Natural killer cell (primary cell): ENCODE measurements at regions not wholly inside any gene's neighbourhood (a gene's known extent, or its start where the extent isn't known, plus 50 kb on each side); places are given as distances from the start of the nearest gene placed in this dataset.

Experiments used
- ATAC-seq, 3 donors: fragments of 150-1000 bp in 2 of 3; fragments of 200-7000 bp in 1 of 3; cut with Tn5 transposase; 1 replicate in 1 of 3; 2 replicates in 2 of 3; pipeline ENCODE4 v1.10.0; 2021; ENCODE audit warnings: mild to moderate bottlenecking in 2 of 3, moderate library complexity in 2 of 3
- DNase-seq, 2 donors: peaks; one replicate each; pipeline versions ENCODE4 v3.0.0 to v3.0.0-alpha.2; 2013 to 2021; ENCODE audit warnings: mixed read lengths in 1 of 2
- H3K27ac ChIP-seq: one replicate; pipeline ENCODE4 v1.5.1; 2013; ENCODE audit warnings: mild to moderate bottlenecking, low read length
- H3K27me3 ChIP-seq: one replicate; pipeline ENCODE4 v1.6.1; 2013; ENCODE audit warnings: low read length; ENCODE audit not compliant: control insufficient read depth, insufficient read depth
- H3K36me3 ChIP-seq: one replicate; pipeline ENCODE4 v1.6.1; 2013; ENCODE audit warnings: low read length; ENCODE audit not compliant: control insufficient read depth, insufficient read depth
- H3K4me1 ChIP-seq: one replicate; pipeline ENCODE4 v1.6.1; 2013; ENCODE audit warnings: low read length; ENCODE audit not compliant: control insufficient read depth, insufficient read depth
- H3K4me3 ChIP-seq: one replicate; pipeline ENCODE4 v1.5.1; 2013; ENCODE audit warnings: low read length
- H3K9me3 ChIP-seq: one replicate; pipeline ENCODE4 v1.6.1; 2013; ENCODE audit warnings: low read length; ENCODE audit not compliant: control insufficient read depth, insufficient read depth
- H3K27ac Mint-ChIP-seq, 2 donors: one replicate each; pipeline ENCODE4 v1.8.0; 2022; ENCODE audit warnings: mild to moderate bottlenecking in 2 of 2, mixed read lengths in 2 of 2, moderate library complexity in 1 of 2
- H3K27me3 Mint-ChIP-seq, 2 donors: one replicate each; pipeline ENCODE4 v1.8.0; 2022; ENCODE audit warnings: low read depth in 2 of 2, mixed read lengths in 2 of 2
- H3K36me3 Mint-ChIP-seq: one replicate; pipeline ENCODE4 v1.8.0; 2022; ENCODE audit warnings: mixed read lengths
- H3K4me1 Mint-ChIP-seq, 2 donors: one replicate each; pipeline ENCODE4 v1.8.0; 2022; ENCODE audit warnings: mixed read lengths in 2 of 2
- H3K4me3 Mint-ChIP-seq: one replicate; pipeline ENCODE4 v1.8.0; 2022; ENCODE audit warnings: mild to moderate bottlenecking, moderate library complexity, mixed read lengths
- H3K9me3 Mint-ChIP-seq, 2 donors: one replicate each; pipeline ENCODE4 v1.8.0; 2022; ENCODE audit warnings: mixed read lengths in 2 of 2
- CTCF ChIP-seq: fragments of 200-600 bp; IDR thresholded peaks from one replicate; pipeline ENCODE4 v1.8.0; 2022; ENCODE audit warnings: antibody characterized with exemption
- WGBS: methylation state at CpG from one replicate; pipeline ENCODE4 v1.1.7; 2013; ENCODE audit warnings: missing lambda C conversion rate; ENCODE audit not compliant: insufficient coverage; 5-methylcytosine and 5-hydroxymethylcytosine counted together
- intact Hi-C: fragments of 100-400 bp; cut with micrococcal nuclease; formaldehyde crosslinking; loops from one replicate; pipeline ENCODE4 v1.14.2; 2022

- no peak for DNase-seq
- intact Hi-C loops, result no loop called here
- 86% methylated on average over 7 of the region's 7 CpGs for WGBS
These were observed 557.3 kb upstream of the SALL3 start for GRCh38 chr18:78422336-78422735.

GRCh38 chr18:78423811-78424210 is 555.8 kb upstream of the SALL3 start:
- Histone ChIP-seq H3K36me3 (no peaks in the 10 kb centered on the region), H3K4me1 (no peaks in the 10 kb centered on the region), H3K9me3 (no peaks in the 10 kb centered on the region), H3K27me3 (no peaks in the 10 kb centered on the region), H3K4me3 (no peak overlapping the region), H3K27ac (no peak overlapping the region)
- Mint-ChIP-seq H3K4me3 (no peak overlapping the region), H3K9me3 (no peaks in the 10 kb centered on the region), H3K36me3 (no peaks in the 10 kb centered on the region), H3K27ac (no peak overlapping the region), H3K27me3 (no peaks in the 10 kb centered on the region), H3K4me1 (no peaks in the 10 kb centered on the region)
- DNase-seq (no peak), ATAC-seq (no peak)
- no peak for TF ChIP-seq CTCF
- WGBS, result 90% methylated on average over 12 of the region's 12 CpGs
- intact Hi-C loops, result no loop called here

More at GRCh38 chr18:78422336-78422735, 557.3 kb upstream of the SALL3 start:
- Mint-ChIP-seq H3K9me3 (no peaks in the 10 kb centered on the region), H3K27me3 (no peaks in the 10 kb centered on the region), H3K36me3 (no peaks in the 10 kb centered on the region), H3K4me3 (no peak overlapping the region), H3K27ac (no peak overlapping the region), H3K4me1 (no peaks in the 10 kb centered on the region)
- Histone ChIP-seq H3K36me3 (no peaks in the 10 kb centered on the region), H3K27ac (no peak overlapping the region), H3K4me1 (no peaks in the 10 kb centered on the region), H3K4me3 (no peak overlapping the region), H3K9me3 (no peaks in the 10 kb centered on the region), H3K27me3 (no peaks in the 10 kb centered on the region)
- no peak for ATAC-seq
- no peak for TF ChIP-seq CTCF

- H3K36me3 ChIP-seq, result no peaks in the 10 kb centered on the region
- no peaks in the 10 kb centered on the region for H3K4me1 ChIP-seq
- Mint-ChIP-seq H3K36me3 (no peaks in the 10 kb centered on the region), H3K27ac (no peak overlapping the region), H3K9me3 (no peaks in the 10 kb centered on the region), H3K4me1 (no peaks in the 10 kb centered on the region), H3K4me3 (no peak overlapping the region), H3K27me3 (no peaks in the 10 kb centered on the region)
- no peak for TF ChIP-seq CTCF
- H3K27me3 ChIP-seq, result no peaks in the 10 kb centered on the region
- H3K9me3 ChIP-seq, result no peaks in the 10 kb centered on the region
- DNase-seq (no peak), ATAC-seq (no peak)
- WGBS, result 76% methylated on average over 7 of the region's 7 CpGs
- H3K27ac ChIP-seq, result no peak overlapping the region
- intact Hi-C loops, result no loop called here
- no peak overlapping the region for H3K4me3 ChIP-seq
These were observed 555.1 kb upstream of the SALL3 start for GRCh38 chr18:78424403-78425018.

DNA sequence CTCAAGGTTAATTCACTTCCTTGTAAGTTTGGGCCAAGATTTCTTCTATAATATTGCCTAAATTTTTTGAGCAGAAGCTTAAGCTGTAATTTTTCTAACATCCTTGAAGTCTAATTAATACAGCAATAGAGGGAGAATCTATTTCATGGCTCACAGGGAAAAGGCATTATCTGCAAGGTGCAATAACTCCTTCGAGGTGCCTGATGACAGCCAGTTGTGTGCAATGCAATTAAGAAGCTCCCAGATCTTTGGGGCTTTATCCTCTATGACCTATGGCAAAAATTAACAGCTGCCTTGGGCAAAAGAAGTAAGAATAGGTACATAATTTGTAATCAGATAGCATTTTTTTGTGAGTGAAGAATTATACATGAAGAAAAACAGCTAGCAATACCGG is 554.6 kb upstream of the SALL3 start:
- Histone ChIP-seq H3K27me3 (no peaks in the 10 kb centered on the region), H3K4me1 (no peaks in the 10 kb centered on the region), H3K36me3 (no peaks in the 10 kb centered on the region), H3K27ac (no peak overlapping the region), H3K4me3 (no peak overlapping the region), H3K9me3 (no peaks in the 10 kb centered on the region)
- no peaks in the 10 kb centered on the region for H3K4me1 Mint-ChIP-seq
- no peak overlapping the region for H3K27ac Mint-ChIP-seq
- no peak overlapping the region for H3K4me3 Mint-ChIP-seq
- H3K36me3 Mint-ChIP-seq, result no peaks in the 10 kb centered on the region
- TF ChIP-seq CTCF, result no peak
- no peak for DNase-seq
- WGBS, result 80% methylated on average over 2 of the region's 2 CpGs
- H3K27me3 Mint-ChIP-seq, result no peaks in the 10 kb centered on the region
- intact Hi-C loops, result no loop called here
- ATAC-seq, result no peak
- no peaks in the 10 kb centered on the region for H3K9me3 Mint-ChIP-seq
